ENCODE measurements at regions not wholly inside any gene's neighbourhood (a gene's known extent, or its start where the extent isn't known, plus 50 kb on each side); places are given as distances from the start of the nearest gene placed in this dataset.

- DNase-seq (ENCODE audit: low read depth), result peak; percentile 98
Observed at GRCh38 chr1:94325377-94326302, 88.3 kb upstream of the ARHGAP29 start.

GRCh38 chr1:94324178-94324544, 86.8 kb upstream of the ARHGAP29 start:
- DNase-seq (ENCODE audit: low read depth), result no peak

DNA sequence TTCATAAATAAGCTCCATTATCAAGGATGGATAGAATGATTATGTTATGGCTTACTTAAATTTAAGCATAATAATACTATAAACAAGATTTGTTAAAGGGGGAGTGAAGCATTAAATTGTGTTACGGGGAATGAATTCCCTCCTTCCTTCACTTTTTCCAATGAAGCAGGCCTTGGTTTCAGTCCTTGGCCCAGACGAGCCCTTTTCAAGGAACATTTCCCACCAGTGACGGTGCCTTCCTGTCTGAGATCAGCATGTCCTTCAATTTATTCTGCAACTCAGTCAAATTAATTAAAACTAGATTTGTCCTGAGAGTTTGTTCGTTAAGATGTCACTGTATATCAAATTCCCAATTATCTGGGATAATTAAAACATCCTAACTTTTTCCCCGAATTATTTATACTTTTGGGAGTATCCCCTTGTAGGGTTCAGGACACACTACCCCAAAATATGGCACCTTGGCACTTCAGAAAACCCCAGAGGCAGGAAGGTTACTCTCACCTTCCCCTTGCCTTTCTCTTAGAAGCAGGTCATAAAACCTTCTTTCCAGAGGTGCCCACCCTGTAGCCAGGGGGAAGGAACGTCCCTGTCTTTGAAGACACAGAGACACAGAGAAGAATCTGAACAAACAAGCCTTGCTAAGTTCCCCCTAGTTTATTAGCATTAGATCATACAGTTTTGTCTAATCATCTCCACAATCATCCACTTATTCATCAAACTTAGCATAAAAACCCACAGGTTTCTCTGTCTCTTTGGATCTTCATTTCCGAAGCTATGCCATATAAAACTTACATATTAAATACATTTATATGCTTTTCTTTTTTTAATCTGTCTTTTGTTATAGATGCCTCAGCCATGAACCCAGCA, 86.2 kb upstream of the ARHGAP29 start:
- no peak for DNase-seq (ENCODE audit: low read depth)

DNA sequence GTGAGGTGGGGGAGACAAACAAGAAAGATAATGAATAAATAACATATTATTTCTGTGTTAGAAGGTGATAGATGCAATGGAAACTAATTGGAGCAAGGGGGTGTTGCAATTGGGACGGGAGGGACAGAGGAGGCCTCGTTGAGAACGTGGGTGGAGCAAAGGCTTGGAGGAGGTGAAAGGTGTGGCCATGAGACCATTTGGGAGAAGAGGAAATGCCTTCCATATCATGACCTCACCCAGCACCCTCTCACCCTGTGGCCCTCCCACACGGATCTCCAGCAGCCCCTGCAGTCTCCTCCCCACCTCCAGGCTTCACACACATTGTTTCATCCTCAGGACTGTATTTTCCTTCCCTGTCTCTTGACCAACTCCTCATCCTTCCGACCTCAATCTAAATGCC, 85.3 kb upstream of the ARHGAP29 start:
- no peak for DNase-seq (ENCODE audit: low read depth)

GRCh38 chr1:94321662-94322061, 84.3 kb upstream of the ARHGAP29 start:
- no peak for DNase-seq (ENCODE audit: low read depth)

DNA sequence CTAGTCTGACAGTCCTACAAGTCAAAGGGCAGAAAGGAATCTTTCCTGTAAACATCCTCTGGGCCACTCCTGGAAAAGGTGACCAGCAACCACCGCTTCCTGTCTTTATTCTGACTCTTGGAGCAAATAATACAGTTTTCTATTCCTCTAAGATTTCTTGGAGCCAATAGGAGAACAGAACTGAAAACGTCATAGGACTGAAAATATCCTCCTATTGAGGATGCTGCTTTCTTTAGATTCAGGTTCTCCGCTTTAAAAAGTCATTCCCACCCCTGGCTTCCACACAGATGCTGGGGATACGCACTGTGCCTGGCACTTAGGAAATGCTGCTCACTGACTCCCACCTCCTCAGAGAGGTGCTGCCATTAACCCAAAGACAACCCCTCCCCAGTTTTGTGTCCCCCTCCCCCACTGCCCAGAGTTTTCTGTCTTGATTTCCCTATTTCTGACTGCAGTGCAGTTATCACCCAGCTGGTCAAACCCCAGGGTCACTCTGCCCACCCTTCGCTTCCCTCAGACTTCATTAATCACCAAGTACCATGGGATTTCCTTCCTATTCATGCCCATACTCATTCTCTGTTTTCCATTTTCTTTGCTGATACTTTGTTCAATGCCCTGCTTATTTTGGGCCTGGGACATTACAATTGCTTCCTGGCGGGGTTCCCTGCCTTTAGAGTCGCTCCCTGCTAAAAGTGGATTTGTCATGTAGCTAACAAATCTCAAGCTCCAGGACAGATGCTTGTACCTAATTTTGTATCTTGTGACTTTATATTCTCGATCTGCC, 82.1 kb upstream of the ARHGAP29 start:
- DNase-seq (ENCODE audit: low read depth), result no peak

DNA sequence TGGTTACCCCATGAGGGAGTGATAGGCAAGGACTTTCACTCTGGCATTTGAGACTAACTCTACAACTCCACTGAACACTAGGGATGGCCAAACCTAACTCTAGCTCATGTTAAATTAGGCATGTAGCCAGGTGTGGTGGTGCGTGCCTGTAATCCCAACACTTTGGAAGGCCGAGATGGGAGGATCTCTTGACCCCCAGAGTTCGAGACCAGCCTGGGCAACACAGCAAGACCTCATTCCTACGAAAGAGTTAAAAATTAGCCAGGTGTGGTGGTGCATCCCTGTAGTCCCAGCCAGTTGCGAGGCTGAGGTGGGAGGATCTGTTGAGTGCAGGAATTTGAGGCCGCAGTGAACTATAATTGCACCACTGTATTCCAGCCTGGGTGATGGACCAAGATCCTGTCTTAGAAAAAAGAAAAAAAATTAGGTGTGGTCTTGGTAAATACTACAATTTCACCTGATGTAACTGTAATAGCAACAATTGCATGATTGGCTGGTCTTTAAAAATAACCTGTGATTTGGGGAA, 81.2 kb upstream of the ARHGAP29 start:
- DNase-seq (ENCODE audit: low read depth), result no peak

- no peak for DNase-seq (ENCODE audit: low read depth)
Observed at GRCh38 chr1:94317790-94318188, 80.4 kb upstream of the ARHGAP29 start.

DNA sequence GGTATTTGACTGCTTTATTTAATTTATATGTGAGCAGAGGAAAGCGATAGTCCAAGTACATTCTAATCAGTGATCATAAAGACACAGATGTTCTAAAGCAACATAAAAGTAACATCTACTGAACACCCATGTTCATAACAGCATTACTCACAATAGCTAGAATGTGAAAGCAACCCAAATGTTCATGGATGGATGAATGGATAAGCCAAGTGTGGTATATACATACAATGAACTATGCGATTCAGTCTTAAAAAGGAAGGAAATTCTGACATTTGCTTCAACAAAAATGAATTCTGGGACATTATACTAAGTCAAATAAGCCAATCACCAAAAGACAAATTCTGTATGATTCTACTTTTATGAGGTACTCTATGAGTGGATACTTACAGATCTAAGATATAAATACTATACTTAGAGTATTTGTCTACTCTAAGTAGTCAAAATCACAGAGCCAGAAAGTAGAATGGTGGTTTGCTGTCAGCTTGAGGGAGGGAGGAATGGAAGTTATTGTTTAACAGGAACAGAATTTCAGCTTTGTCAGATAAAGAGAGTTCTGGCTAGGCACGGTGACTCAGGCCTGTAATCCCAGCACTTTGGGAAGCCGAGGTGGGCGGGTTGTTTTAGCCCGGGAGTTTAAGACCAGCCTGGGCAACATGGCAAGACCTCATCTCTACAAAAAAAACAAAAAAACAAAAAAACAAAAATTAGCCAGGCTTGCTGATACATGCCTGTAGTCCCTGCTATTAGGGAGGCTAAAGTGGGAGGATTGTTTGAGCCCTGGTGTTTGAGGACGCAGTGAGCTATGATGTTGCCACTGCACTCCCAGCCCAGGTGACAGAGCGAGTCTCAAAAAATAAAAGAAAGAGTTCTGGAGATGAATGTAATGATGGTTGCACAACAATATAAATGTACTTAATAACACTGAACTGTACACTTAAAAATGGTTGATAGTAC, 79.7 kb upstream of the ARHGAP29 start:
- no peak for DNase-seq (ENCODE audit: low read depth)

GRCh38 chr1:94316183-94316582, 78.8 kb upstream of the ARHGAP29 start:
- no peak for DNase-seq (ENCODE audit: low read depth)

DNA sequence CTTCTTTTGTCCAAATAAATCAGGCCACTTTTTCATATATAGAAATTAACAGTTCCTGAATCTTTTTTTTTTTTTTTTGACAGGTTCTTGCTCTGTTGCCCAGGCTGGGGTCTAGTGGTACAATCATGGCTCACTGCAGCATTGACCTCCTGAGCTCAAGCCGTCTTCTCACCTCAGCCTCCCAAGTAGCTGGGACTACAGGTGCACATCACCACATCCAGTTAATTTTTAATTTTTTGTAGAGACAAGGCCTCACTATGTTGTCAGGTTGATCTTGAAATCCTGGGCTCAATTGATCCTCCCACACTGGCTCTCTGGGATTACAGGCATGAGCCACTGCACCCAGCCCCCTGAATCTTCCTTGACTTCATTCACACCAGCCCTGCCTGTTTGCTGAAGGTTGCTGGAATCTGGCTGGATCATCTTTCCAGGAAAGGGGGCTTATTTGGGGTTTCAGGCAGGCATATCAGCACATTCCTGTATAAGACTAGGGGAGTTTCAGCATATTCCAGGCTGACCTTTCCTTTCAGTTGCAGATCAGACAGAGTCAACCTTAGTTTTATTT, 78.2 kb upstream of the ARHGAP29 start:
- no peak for DNase-seq (ENCODE audit: low read depth)

DNA sequence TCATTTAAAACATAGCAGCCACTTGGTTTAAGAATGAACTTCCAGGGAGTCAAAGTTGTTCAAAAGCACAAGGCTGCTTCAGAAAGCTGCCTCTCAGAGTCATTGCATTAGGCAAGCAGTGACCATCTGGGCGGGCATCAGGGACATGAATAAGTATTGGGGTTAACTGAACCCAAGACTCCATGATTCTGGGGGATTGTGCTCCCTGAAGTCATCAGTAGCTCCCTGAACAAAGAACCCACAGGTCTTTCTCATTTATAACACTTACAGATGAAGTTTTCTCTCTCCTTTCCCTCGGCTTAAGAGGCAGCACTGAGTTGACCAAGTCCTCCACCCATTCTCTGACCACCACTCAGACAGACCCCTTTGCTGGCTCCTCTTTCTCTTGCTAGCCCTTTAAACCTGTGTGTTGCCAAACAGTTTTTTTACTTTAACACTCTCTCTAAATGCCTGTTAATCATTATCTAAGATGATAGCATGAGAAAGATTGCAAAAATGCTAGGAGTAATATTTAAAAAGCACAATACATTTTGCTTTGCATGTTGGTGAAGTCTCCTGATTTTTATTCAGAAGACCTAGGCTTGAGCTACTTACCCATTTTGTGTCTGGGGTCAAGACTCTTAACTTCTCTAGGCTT, 77.0 kb upstream of the ARHGAP29 start:
- no peak for DNase-seq (ENCODE audit: low read depth)

DNA sequence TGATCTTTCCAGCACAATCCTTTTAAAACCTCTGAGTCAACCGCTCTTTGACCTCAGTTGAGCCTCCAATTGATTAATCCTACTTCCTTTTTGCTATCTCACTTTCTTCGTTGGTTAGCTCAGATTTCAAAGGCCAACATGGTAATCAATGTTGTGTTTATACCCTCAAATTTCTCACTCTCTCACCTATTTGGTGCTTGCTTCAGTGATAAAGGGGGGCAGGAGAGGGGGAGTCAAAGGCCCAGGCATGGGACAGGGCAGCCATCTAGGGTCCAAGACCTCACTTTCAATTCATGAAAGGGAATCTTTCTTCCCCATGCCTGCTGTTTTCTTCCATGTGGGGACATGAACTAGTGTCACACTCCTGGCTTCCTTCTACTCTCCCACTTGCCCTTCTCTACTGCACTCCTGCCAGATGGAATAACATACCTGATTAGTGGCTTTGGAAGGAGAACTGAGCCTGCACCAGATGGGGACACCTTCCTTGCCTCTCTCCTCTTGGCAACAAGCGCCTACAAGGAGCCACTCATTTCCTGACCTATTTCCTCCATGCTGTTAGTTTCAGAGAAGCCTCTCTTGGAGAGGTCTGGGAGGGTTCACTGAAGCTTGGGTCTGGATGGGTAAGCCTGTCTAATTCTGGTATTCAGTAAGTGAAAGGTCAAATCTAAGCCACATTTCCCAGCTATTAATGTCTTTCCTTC, 73.3 kb upstream of the ARHGAP29 start:
- DNase-seq (ENCODE audit: low read depth), result no peak

- no peak for DNase-seq (ENCODE audit: low read depth)
Observed at GRCh38 chr1:94309829-94310569, 72.6 kb upstream of the ARHGAP29 start.

DNA sequence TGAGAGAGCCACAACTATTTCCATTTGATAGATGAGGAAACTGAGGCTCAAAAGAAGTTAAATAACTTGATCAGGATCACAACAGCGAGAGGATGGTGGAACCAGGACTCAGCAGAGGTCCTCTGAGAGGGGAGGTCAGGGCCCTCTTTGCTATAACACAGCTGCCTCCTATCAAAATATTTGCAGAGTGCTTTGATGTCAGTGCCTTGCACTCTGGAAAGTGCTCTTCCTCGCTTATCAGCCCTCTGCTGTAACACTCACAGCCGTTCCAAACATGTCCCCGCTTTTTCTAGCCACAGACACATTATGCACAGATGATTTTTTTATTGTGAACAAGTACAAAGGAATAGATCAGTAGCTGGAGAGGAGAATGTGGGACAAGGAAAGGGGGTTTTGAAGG, 71.8 kb upstream of the ARHGAP29 start:
- DNase-seq (ENCODE audit: low read depth), result no peak

DNA sequence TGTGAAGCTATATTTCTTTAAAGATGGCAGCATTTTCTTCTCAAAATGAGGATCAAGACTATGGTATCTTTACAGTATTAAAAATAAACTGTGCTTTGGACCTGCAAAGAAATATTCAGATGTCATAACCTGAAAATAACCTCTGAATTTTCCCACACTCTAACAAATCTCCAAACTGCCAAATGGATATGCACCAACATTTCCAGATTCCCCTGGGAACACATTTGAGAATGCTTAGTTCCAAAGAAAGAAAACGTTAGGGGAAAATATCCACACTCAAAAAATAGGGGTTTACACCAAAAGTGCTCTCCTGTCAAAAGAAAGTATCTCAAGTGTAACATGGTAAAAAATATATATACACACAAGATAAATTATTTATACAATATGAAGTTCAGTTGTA, 69.1 kb upstream of the ARHGAP29 start:
- DNase-seq (ENCODE audit: low read depth), result no peak

DNA sequence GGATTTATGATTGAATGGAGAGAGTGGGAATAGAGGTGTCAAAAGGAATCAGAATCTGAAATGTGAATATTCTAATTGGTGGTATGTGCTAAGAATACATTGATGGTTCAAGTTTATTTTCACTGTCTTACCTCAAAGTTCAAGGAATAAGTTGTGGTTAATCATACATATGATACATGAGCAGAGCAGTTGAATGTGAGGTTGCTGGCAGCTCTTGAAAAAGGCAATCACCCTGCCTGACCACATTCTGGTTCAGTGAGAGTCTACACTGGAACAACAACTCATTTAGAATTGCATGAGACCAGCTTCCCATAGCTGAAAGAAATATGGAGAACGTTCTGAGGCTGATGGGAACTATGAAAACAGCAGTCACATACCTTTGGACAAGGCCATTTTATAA, 68.3 kb upstream of the ARHGAP29 start:
- DNase-seq (ENCODE audit: low read depth), result peak; percentile 75

GRCh38 chr1:94304553-94304952, 67.2 kb upstream of the ARHGAP29 start:
- DNase-seq (ENCODE audit: low read depth), result no peak

- no peak for DNase-seq (ENCODE audit: low read depth)
Observed at GRCh38 chr1:94303005-94303404, 65.6 kb upstream of the ARHGAP29 start.
